A204.1 (cell line): ENCODE measurements at regions not wholly inside any gene's neighbourhood (a gene's known extent, or its start where the extent isn't known, plus 50 kb on each side); places are given as distances from the start of the nearest gene placed in this dataset.
"Not testable (repeated sequence)": the region's sequence is repeated elsewhere in the genome, so short reads cannot be mapped to it uniquely, and the experiment has no call there.

Experiments
- FAIRE-seq: peaks from 2 replicates; lab custom pipeline; 2012; peaks lifted over from hg19 to GRCh38; lab: Jason Lieb, UNC

- FAIRE-seq = no peak
Observed at GRCh38 chr2:167792126-167792525, 455.3 kb downstream of the STK39 start.

GRCh38 chr2:167790781-167791450 is 456.5 kb downstream of the STK39 start:
- no peak for FAIRE-seq

- no peak for FAIRE-seq
Observed at GRCh38 chr2:167790189-167790588, 457.2 kb downstream of the STK39 start.

- no peak for FAIRE-seq
Observed at GRCh38 chr2:167787562-167787961, 459.8 kb downstream of the STK39 start.

- no peak for FAIRE-seq
Observed at GRCh38 chr2:167787021-167787420, 460.4 kb downstream of the STK39 start.

- no peak for FAIRE-seq
Observed at GRCh38 chr2:167785606-167786216, 461.7 kb downstream of the STK39 start.

GRCh38 chr2:167784084-167784425 is 463.3 kb downstream of the STK39 start:
- FAIRE-seq = no peak

- FAIRE-seq = no peak
Observed at GRCh38 chr2:167783261-167784083, 463.9 kb downstream of the STK39 start.

GRCh38 chr2:167781629-167782028 is 465.8 kb downstream of the STK39 start:
- FAIRE-seq = not testable (repeated sequence)

GRCh38 chr2:167776359-167776758 is 471.0 kb downstream of the STK39 start:
- FAIRE-seq = no peak

GRCh38 chr2:167771628-167772027 is 475.8 kb downstream of the STK39 start:
- no peak for FAIRE-seq

GRCh38 chr2:167769020-167769419 is 478.4 kb downstream of the STK39 start:
- FAIRE-seq = no peak

- no peak for FAIRE-seq
Observed at GRCh38 chr2:167767830-167768229, 479.6 kb downstream of the STK39 start.

GRCh38 chr2:167764772-167765341 is 482.5 kb downstream of the STK39 start:
- no peak for FAIRE-seq

GRCh38 chr2:167761465-167762136 is 485.8 kb downstream of the STK39 start:
- FAIRE-seq = no peak

- FAIRE-seq = no peak
Observed at GRCh38 chr2:167759531-167759930, 487.9 kb downstream of the STK39 start.

GRCh38 chr2:167758292-167758691 is 489.1 kb downstream of the STK39 start:
- no peak for FAIRE-seq

- FAIRE-seq = no peak
Observed at GRCh38 chr2:167756446-167756845, 490.9 kb downstream of the STK39 start.

GRCh38 chr2:167753142-167753541 is 494.3 kb downstream of the STK39 start:
- no peak for FAIRE-seq

GRCh38 chr2:167752734-167753133 is 494.7 kb downstream of the STK39 start:
- FAIRE-seq = no peak

- no peak for FAIRE-seq
Observed at GRCh38 chr2:167750675-167751074, 496.7 kb downstream of the STK39 start.

GRCh38 chr2:167749660-167750059 is 497.7 kb downstream of the STK39 start:
- FAIRE-seq = no peak

GRCh38 chr2:167749016-167749415 is 498.4 kb downstream of the STK39 start:
- FAIRE-seq = no peak
